Left ventricle myocardium superior (tissue), 1 donor: ENCODE measurements at regions not wholly inside any gene's neighbourhood (a gene's known extent, or its start where the extent isn't known, plus 50 kb on each side); places are given as distances from the start of the nearest gene placed in this dataset.

Experiments used
- ATAC-seq: fragments of 200-7000 bp; cut with Tn5 transposase; one replicate; pipeline ENCODE4 v1.9.1; 2020; ENCODE audit warnings: mild to moderate bottlenecking, moderate library complexity
- DNase-seq: peaks from one replicate; pipeline ENCODE4 v3.0.0-alpha.2; 2020
- intact Hi-C: fragments of 100-400 bp; cut with micrococcal nuclease; formaldehyde crosslinking; loops from one replicate; pipeline ENCODE4 v1.11.0; 2022
- donor health status: DM: no; HTN: yes; CAD: no; lungs with severe emphysema.

GRCh38 chr1:192057766-192058165, 100.5 kb upstream of the RGS18 start:
- ATAC-seq: no peak
- intact Hi-C loops: no loop called here
- no peak for DNase-seq

DNA sequence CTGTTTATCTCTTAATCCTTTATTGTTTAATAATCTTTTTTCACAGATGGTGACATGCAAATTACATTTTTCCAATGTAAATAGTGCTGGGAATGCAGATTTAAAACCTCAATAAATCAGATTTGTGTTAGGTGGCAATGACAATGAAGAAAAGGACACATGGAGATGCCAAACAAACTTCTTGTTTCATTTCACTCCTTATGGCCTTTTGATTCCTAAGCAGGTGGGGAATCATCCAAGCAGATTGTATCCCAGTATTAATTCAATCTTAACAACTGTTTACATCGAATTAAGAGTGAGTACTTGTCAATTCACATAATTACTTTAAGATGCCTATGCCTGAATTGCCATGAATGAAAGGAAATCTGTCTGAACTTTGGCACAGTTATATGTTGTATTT, 98.9 kb upstream of the RGS18 start:
- DNase-seq (no peak), ATAC-seq (no peak)
- intact Hi-C loops: no loop called here

DNA sequence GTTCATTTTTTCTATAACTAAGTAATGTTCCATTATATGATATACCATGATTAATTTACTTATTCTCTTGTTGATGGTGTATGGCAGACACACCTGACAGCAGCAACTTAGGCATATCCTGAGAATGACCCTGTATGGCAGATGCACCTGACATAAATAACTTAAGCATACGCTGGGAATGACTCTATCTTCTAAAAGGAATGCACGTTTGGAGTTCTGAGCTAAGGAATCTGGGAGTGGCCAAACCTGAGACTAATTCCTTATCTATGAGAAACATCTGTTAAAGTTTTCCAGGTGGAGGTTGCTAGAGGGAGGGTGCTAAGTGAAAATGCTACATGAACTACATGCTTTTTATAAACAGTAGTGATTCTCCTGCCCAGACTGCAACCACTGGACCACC, 96.7 kb upstream of the RGS18 start:
- no peak for DNase-seq
- intact Hi-C loops: no loop called here
- no peak for ATAC-seq

DNA sequence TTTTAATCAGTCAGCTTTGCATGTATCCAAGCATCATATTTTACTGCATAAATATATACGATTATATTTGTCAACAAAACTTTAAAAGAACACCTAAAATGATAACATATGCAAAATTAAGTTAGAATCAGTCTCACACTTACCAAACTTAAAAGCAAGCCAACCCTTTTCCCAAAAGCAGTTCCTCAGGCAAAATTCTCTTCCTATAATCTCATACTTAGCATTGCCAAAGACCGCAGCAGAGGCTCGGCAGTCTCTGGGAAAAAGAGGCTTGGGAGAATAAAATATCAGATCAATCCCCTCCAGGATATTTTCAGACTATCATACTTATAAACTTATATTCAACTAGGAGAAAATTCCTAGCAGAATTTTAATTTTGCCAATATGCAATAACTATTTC, 93.2 kb upstream of the RGS18 start:
- no peak for ATAC-seq
- no peak for DNase-seq
- intact Hi-C loops: no loop called here

DNA sequence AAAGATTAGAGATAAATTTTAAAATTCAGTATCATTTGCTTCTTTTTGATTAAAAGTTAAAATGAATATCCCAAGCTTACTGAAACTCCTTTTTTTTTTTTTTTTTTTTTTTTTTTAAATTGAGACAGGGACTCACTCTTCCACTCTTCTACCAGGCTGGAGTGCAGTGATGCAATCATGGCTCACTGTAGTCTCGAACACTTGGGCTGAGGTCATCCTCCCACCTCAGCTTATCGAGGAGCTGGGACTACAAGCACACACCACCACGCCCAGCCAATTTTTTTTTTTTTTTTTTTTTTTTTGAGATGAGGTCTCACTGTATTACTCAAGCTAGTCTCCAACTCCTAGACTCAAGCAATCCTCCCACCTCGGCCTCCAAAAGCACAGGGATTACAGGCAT, 92.1 kb upstream of the RGS18 start:
- DNase-seq (no peak), ATAC-seq (no peak)
- intact Hi-C loops: no loop called here

DNA sequence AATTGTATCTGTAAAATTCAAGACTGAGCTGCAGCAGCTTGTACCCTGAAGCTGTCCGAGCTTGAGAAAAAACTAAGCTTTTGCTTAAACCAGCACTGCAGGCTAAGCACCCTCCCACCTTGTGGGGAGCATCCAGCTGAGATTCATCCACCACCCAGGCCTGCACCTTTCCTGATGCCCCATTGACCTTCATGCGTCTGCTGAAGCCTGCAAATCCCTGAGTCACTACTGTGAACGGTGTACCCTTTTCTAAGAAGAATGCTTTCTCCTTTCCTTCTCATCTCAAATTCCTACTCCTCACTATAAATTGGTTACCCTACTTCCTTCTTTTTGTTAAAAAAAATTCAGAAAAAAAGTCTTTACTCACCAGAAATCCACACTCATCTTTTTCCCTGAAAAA, 90.9 kb upstream of the RGS18 start:
- no peak for ATAC-seq
- intact Hi-C loops: no loop called here
- DNase-seq: no peak

GRCh38 chr1:192070213-192070612, 88.0 kb upstream of the RGS18 start:
- ATAC-seq: no peak
- no peak for DNase-seq
- intact Hi-C loops: no loop called here

GRCh38 chr1:192080684-192081083, 77.6 kb upstream of the RGS18 start:
- intact Hi-C loops: no loop called here

GRCh38 chr1:192081359-192081758, 76.9 kb upstream of the RGS18 start:
- intact Hi-C loops: no loop called here
- ATAC-seq (no peak), DNase-seq (no peak)

More at GRCh38 chr1:192080684-192081083, 77.6 kb upstream of the RGS18 start:
- DNase-seq (no peak), ATAC-seq (no peak)

DNA sequence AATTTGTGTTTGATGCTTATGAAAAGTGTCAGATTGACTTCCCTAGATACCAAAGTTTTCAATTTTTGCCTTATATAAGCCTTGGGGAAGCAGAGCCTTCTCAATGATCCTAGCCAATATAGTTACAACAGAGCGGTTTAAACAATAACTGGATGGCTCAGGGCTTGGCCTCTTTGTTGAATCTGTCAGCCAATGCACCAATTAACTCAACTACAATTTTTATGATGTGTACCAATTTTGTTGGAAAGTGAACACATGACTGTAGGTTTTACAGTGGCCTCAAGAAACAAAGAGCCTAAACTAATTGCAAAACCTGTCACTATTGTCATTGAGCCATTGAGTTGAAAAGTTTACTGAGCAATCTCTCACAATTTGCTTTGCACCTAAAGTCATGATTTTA, 71.6 kb upstream of the RGS18 start:
- ATAC-seq (no peak), DNase-seq (no peak)
- intact Hi-C loops: no loop called here

- DNase-seq: no peak
- no peak for ATAC-seq
- intact Hi-C loops: no loop called here
Observed at GRCh38 chr1:192087334-192087733, 70.9 kb upstream of the RGS18 start.

DNA sequence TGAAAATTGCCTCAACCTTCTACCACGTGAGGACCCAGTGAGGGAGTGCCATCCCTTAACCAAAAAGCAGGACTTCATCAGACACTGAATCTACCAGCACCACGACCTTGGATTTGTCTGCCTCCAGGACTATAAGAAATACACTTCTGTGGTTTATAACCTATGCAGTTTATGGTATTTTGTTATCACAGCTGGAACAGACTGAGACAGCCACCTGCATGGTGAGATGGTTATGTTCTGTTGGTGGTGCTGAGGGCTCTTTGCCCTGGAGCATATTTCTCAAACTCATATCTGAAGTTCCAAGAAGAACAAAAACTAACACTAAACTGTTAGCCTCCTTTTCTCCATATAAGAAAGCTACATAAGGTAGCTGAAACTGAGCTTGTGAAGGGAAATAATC, 69.8 kb upstream of the RGS18 start:
- ATAC-seq (no peak), DNase-seq (no peak)
- intact Hi-C loops: no loop called here

DNA sequence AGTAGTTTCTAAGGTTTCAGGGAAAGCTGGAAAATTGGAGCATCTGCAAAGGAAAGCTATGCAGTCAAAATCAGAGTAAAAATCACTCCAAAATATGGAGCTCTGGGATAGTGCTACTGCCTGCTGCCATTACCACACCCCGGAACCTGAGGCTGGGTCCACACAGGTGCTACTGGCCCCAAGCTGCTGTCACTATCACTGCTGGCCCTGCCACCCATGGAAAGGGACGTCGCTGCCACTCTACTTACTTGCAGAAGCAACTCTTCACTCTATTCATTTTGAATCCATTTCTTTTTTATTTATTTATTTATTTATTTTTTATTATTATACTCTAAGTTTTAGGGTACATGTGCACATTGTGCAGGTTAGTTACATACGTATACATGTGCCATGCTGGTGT, 60.3 kb upstream of the RGS18 start:
- intact Hi-C loops: no loop called here
- ATAC-seq (no peak), DNase-seq (no peak)

- ATAC-seq: no peak
- DNase-seq: no peak
- intact Hi-C loops: no loop called here
Observed at GRCh38 chr1:192099328-192099727, 58.9 kb upstream of the RGS18 start.

GRCh38 chr1:192100686-192101468, 57.4 kb upstream of the RGS18 start:
- intact Hi-C loops: no loop called here
- no peak for DNase-seq
- no peak for ATAC-seq

GRCh38 chr1:192104128-192104527, 54.1 kb upstream of the RGS18 start:
- ATAC-seq (no peak), DNase-seq (no peak)
- intact Hi-C loops: no loop called here

- intact Hi-C loops: no loop called here
- no peak for DNase-seq
- ATAC-seq: no peak
Observed at GRCh38 chr1:192104852-192105251, 53.4 kb upstream of the RGS18 start.

DNA sequence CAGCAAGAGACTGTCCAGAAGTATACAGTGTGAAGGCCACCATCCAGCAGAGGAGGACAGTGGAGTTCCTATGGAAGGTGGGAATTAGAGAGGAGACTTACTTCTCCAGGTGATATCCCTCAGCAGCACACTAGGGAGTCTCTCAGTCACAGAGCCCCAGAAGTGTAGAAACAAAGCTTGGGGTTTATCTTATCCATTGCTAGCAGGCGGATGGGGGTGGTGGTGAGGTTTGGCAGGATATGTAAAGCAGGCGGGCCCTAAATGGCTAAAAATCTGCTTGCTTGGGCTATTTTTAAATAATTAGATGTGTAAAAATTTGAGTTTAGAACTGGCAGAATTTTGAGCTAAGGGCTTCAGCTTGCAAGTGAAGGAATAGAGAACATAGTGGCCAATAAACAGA, 50.1 kb upstream of the RGS18 start:
- DNase-seq (no peak), ATAC-seq (no peak)
- intact Hi-C loops: no loop called here
